SJCRH30 (cell line): ENCODE measurements at regions not wholly inside any gene's neighbourhood (a gene's known extent, or its start where the extent isn't known, plus 50 kb on each side); places are given as distances from the start of the nearest gene placed in this dataset.

Experiments used
- DNase-seq, 2 experiments: peaks; one replicate each; pipeline ENCODE4 v3.0.0-alpha.2; 2015 to 2020
- H3K27ac ChIP-seq: fragments of 250-450 bp; sonication (Bioruptor Pico); 2 replicates; pipeline ENCODE4 v1.5.1; 2020; ENCODE audit warnings: mild to moderate bottlenecking, moderate library complexity
- H3K27me3 ChIP-seq: fragments of 250-450 bp; sonication (Bioruptor Pico); 2 replicates; pipeline ENCODE4 v1.5.1; 2020; ENCODE audit warnings: mild to moderate bottlenecking, moderate library complexity
- H3K36me3 ChIP-seq: fragments of 250-450 bp; sonication (Bioruptor Pico); 2 replicates; pipeline ENCODE4 v1.5.1; 2020; ENCODE audit warnings: mild to moderate bottlenecking, moderate library complexity
- H3K4me1 ChIP-seq: fragments of 250-450 bp; sonication (Bioruptor Pico); 2 replicates; pipeline ENCODE4 v1.5.1; 2020; ENCODE audit warnings: mild to moderate bottlenecking, moderate library complexity
- H3K4me3 ChIP-seq: fragments of 250-450 bp; sonication (Bioruptor Pico); 2 replicates; pipeline ENCODE4 v1.5.1; 2020; ENCODE audit warnings: mild to moderate bottlenecking, moderate library complexity
- H3K9me3 ChIP-seq: fragments of 250-450 bp; sonication (Bioruptor Pico); replicated peaks from 2 replicates; pipeline ENCODE4 v1.5.1; 2020; ENCODE audit warnings: mild to moderate bottlenecking, moderate library complexity

- H3K9me3 ChIP-seq = no peaks in the 10 kb centered on the region
- H3K36me3 ChIP-seq = no peaks in the 10 kb centered on the region
- DNase-seq = no peak
- peaks cover 6% of the 10 kb centered on the region for H3K4me1 ChIP-seq
- no peak overlapping the region for H3K4me3 ChIP-seq
- H3K27me3 ChIP-seq = no peaks in the 10 kb centered on the region
- H3K27ac ChIP-seq = no peak overlapping the region
Measured at GRCh38 chr6:151671195-151671594, 136.3 kb upstream of the ESR1 start.

DNA sequence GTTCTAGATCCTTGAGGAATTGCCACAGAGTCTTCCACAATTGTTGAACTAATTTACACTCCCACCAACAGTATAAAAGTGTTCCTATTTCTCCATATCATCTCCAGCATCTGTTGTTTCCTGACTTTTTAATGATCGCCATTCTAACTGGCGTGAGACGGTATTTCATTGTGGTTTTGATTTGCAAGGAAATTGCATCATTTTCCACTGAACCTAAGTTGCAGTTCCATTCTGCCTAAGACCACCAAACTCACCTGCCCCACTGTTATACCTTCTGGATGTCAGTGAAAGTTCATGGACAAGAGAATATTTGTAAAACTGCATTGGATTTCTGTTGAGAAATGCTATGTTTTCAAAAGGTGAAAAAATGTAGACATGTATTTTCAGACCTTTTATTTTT is 132.9 kb upstream of the ESR1 start:
- H3K4me3 ChIP-seq = no peak overlapping the region
- H3K9me3 ChIP-seq = no peaks in the 10 kb centered on the region
- no peak for DNase-seq
- H3K36me3 ChIP-seq = no peaks in the 10 kb centered on the region
- H3K27ac ChIP-seq = no peak overlapping the region
- H3K27me3 ChIP-seq = no peaks in the 10 kb centered on the region
- no peaks in the 10 kb centered on the region; the same call in 1 of the 2 replicates for H3K4me1 ChIP-seq

- DNase-seq = peak; percentile 9 to 63
Measured at GRCh38 chr6:151675746-151676459, 131.6 kb upstream of the ESR1 start.

DNA sequence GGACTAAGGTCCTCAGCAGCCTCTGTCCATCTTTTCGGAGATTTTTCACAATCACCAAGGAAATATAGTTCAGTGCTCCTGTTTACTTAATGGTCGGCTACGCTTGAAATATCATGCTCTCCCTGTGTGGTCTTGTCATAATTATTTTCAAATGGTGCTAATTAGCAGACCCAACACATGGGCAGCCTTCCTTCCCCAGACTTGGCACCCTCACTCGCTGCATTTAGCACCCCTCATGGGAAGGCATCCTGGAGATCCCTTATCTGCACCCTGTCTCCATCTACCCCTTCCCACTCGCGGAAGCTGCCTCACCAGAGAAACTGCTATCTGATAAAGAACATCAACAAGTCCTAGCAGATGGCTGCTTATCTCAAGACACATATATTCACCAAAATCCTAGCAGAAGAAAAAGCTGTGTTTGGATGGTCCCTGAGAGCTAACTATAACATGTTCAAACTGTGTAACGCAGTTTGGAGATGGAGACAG is 131.0 kb upstream of the ESR1 start:
- Histone ChIP-seq H3K4me1 (peaks cover 5% of the 10 kb centered on the region; the same call in 1 of the 2 replicates), H3K27ac (no peak overlapping the region), H3K4me3 (no peak overlapping the region), H3K36me3 (no peaks in the 10 kb centered on the region), H3K27me3 (no peaks in the 10 kb centered on the region), H3K9me3 (no peaks in the 10 kb centered on the region)
- no peak for DNase-seq

More at GRCh38 chr6:151675746-151676459, 131.6 kb upstream of the ESR1 start:
- peaks cover 2% of the 10 kb centered on the region; the same call in 1 of the 2 replicates for H3K4me1 ChIP-seq
- H3K27ac ChIP-seq = no peak overlapping the region
- H3K27me3 ChIP-seq = no peaks in the 10 kb centered on the region
- H3K9me3 ChIP-seq = no peaks in the 10 kb centered on the region
- no peak overlapping the region for H3K4me3 ChIP-seq
- no peaks in the 10 kb centered on the region for H3K36me3 ChIP-seq

DNA sequence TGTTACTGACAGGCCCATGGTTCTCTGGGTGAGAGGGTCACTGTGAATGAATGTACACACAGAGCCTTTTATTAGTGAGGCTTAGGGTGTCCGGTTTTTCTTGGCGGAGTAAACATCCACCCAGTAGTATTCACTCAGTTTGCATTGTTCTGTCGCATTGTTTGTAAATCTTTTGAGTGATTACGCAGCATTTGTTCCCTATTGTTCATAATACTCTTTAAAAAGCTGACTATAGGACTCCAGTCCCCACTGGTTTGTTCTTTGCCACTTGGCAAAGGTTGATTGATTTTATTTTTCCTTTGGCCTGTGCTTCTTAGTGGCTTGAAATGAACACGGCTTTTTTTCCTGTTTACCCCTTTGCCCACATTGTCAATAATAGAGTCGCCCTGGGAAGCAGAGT is 130.1 kb upstream of the ESR1 start:
- Histone ChIP-seq H3K4me1 (peaks cover 5% of the 10 kb centered on the region; the same call in 1 of the 2 replicates), H3K36me3 (no peaks in the 10 kb centered on the region), H3K27me3 (peaks cover under 1% of the 10 kb centered on the region; the same call in 1 of the 2 replicates), H3K9me3 (no peaks in the 10 kb centered on the region), H3K4me3 (no peak overlapping the region), H3K27ac (no peak overlapping the region)
- DNase-seq = no peak

DNA sequence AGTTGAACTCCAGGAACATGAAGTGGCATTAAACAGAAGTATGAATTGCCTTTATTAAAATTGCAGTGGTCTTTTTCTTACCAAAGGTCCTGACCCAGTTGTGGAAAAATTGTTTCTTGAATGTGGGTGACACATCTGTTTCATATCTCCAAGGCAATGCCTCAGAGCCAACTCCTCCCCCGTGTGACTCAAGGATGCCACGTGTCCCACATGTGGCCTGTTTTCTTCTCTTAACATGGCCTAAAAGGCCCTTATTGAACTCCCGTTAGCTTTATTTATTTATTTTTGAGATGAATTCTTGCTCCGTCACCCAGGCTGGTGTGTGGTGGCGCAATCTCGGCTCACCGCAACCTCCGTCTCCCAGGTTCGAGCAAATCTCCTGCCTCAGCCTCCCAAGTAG is 128.4 kb upstream of the ESR1 start:
- Histone ChIP-seq H3K4me3 (no peak overlapping the region), H3K4me1 (peaks cover 5% of the 10 kb centered on the region; the same call in 1 of the 2 replicates), H3K9me3 (no peaks in the 10 kb centered on the region), H3K27ac (no peak overlapping the region), H3K36me3 (no peaks in the 10 kb centered on the region), H3K27me3 (peaks cover 3% of the 10 kb centered on the region; the same call in 1 of the 2 replicates)
- no peak for DNase-seq

- Histone ChIP-seq H3K9me3 (no peaks in the 10 kb centered on the region), H3K36me3 (no peaks in the 10 kb centered on the region), H3K27ac (no peak overlapping the region), H3K27me3 (peaks cover 3% of the 10 kb centered on the region; the same call in 1 of the 2 replicates), H3K4me1 (peaks cover 5% of the 10 kb centered on the region; the same call in 1 of the 2 replicates), H3K4me3 (no peak overlapping the region)
- no peak for DNase-seq
Measured at GRCh38 chr6:151679941-151680340, 127.5 kb upstream of the ESR1 start.

GRCh38 chr6:151680846-151681432 is 126.5 kb upstream of the ESR1 start:
- no peaks in the 10 kb centered on the region for H3K9me3 ChIP-seq
- H3K27me3 ChIP-seq = peaks cover 3% of the 10 kb centered on the region; the same call in 1 of the 2 replicates
- H3K4me1 ChIP-seq = peaks cover 5% of the 10 kb centered on the region; the same call in 1 of the 2 replicates
- DNase-seq = peak in 1 of 2 experiments; percentile 38
- H3K4me3 ChIP-seq = peak overlapping the region; percentile 30
- H3K27ac ChIP-seq = no peak overlapping the region
- H3K36me3 ChIP-seq = no peaks in the 10 kb centered on the region

GRCh38 chr6:151681433-151682059 is 125.9 kb upstream of the ESR1 start:
- H3K4me1 ChIP-seq = peaks cover 5% of the 10 kb centered on the region; the same call in 1 of the 2 replicates
- no peaks in the 10 kb centered on the region for H3K36me3 ChIP-seq
- DNase-seq = peak; percentile 11 to 45
- H3K4me3 ChIP-seq = peak overlapping the region; percentile 30
- no peak overlapping the region for H3K27ac ChIP-seq
- H3K9me3 ChIP-seq = no peaks in the 10 kb centered on the region
- H3K27me3 ChIP-seq = peaks cover 3% of the 10 kb centered on the region; the same call in 1 of the 2 replicates

DNA sequence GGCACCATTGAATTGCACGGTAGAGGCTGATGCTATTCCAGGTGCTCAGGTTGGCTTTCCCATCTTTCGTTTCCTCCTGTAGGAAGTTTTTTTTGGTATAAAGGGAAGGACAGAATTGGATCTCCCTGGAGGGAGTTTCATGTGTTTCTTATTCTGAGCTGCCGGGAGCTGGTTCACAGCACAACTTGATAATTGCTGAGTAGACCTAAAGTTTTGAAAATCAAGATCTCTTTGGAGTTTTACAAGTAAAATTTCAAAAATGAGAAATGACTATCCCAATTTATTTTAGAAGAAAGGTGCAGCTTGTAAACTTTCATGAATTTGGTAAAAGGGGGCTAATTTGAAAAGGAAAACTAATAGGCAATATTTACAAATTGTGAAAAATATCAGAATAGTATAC is 125.2 kb upstream of the ESR1 start:
- no peak for DNase-seq
- Histone ChIP-seq H3K4me1 (peaks cover 5% of the 10 kb centered on the region; the same call in 1 of the 2 replicates), H3K27ac (no peak overlapping the region)

DNA sequence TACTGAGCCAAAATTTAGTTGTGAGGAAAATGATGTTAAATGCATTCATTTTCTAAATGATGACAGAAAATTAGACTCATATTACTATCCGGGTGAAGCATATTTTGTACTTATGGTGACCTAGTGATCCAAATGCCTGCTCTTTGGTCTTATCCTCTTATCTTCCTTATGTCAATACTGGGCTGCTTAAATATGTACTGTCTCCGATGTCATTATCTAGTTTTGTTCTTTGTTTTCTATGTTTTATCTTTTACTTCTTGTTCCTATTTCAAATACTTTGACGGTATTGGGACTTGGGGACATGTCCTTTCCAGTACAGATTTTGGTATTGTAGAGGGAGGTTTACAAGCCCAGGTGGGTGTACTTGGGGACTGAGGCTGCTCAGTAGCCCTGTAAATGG is 124.6 kb upstream of the ESR1 start:
- no peak for DNase-seq
- Histone ChIP-seq H3K4me3 (no peak overlapping the region), H3K27ac (no peak overlapping the region), H3K27me3 (peaks cover 3% of the 10 kb centered on the region; the same call in 1 of the 2 replicates), H3K4me1 (peaks cover 5% of the 10 kb centered on the region; the same call in 1 of the 2 replicates), H3K9me3 (no peaks in the 10 kb centered on the region), H3K36me3 (no peaks in the 10 kb centered on the region)

More for the DNA sequence above, 125.2 kb upstream of the ESR1 start:
- H3K36me3 ChIP-seq = no peaks in the 10 kb centered on the region
- H3K4me3 ChIP-seq = no peak overlapping the region
- H3K9me3 ChIP-seq = no peaks in the 10 kb centered on the region
- peaks cover 3% of the 10 kb centered on the region; the same call in 1 of the 2 replicates for H3K27me3 ChIP-seq

GRCh38 chr6:151683381-151683780 is 124.1 kb upstream of the ESR1 start:
- no peak for DNase-seq
- Histone ChIP-seq H3K4me3 (no peak overlapping the region), H3K27ac (no peak overlapping the region), H3K27me3 (peaks cover 3% of the 10 kb centered on the region; the same call in 1 of the 2 replicates), H3K9me3 (no peaks in the 10 kb centered on the region), H3K36me3 (no peaks in the 10 kb centered on the region), H3K4me1 (peaks cover 5% of the 10 kb centered on the region; the same call in 1 of the 2 replicates)

DNA sequence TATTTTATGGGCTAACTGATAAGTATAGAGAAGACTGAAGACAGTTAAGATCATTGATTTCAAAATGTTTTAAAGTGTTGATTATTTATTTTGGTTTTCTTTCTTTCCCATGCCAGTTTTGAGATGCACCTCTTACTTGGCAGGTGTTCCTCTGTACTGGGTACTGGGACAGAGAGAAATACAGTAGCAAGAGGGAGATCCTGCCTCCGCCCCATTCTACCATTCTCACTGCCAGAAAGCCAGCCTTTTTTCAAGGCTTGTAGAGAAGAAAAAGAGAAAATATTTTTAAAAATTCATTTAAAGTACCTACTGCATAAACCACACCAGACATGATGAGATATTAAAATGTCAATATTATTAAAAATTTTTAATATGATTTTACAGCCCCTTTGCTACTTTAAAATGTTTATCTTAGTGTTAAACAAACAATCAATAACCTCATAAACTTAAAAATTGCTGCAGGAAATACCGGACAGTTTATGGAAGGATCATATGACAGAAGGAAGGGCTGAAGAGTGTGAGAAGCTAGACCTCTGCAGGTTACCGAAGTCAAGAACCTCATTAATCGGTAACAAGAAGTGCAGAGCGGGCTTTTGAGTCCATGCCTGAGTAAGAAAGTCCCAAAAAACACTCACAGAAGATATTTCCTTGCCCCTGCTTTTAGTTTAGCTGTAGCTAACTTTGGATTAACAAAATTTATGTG is 117.8 kb upstream of the ESR1 start:
- H3K27me3 ChIP-seq = no peaks in the 10 kb centered on the region
- H3K4me1 ChIP-seq = no peaks in the 10 kb centered on the region
- no peak for DNase-seq
- no peaks in the 10 kb centered on the region for H3K36me3 ChIP-seq
- H3K9me3 ChIP-seq = no peaks in the 10 kb centered on the region
- no peak overlapping the region for H3K27ac ChIP-seq
- H3K4me3 ChIP-seq = no peak overlapping the region

DNA sequence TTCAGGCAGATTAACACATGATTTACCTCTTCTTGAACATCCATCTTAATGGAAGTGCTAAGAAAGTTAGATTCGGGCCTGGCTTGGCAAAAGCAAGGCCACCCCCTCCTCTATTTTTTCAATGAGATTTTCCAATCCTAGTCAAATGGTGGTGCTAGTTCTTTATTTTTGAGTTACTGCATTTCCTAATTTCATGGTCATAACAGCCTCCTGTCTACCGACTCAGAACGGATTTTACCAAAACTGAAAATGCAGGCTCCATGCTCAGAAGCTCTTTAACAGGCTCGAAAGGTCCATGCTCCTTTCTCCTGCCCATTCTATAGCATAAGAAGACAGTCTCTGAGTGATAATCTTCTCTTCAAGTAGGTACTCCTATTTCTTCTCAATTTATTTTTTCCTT is 117.2 kb upstream of the ESR1 start:
- Histone ChIP-seq H3K4me3 (no peak overlapping the region), H3K9me3 (no peaks in the 10 kb centered on the region), H3K27ac (no peak overlapping the region), H3K36me3 (no peaks in the 10 kb centered on the region), H3K27me3 (no peaks in the 10 kb centered on the region), H3K4me1 (no peaks in the 10 kb centered on the region)
- DNase-seq = no peak
